HuH-7.5 (cell line): ENCODE measurements at regions not wholly inside any gene's neighbourhood (a gene's known extent, or its start where the extent isn't known, plus 50 kb on each side); places are given as distances from the start of the nearest gene placed in this dataset.

Experiments
- DNase-seq: peaks from one replicate; pipeline ENCODE4 v3.0.0; 2011; ENCODE audit warnings: low spot score

- DNase-seq = no peak
Measured at GRCh38 chr12:132407451-132407961, 78.1 kb upstream of the GALNT9 start.

GRCh38 chr12:132406493-132407450 is 77.4 kb upstream of the GALNT9 start:
- no peak for DNase-seq

- no peak for DNase-seq
Measured at GRCh38 chr12:132405742-132406251, 76.4 kb upstream of the GALNT9 start.

GRCh38 chr12:132404951-132405741 is 75.8 kb upstream of the GALNT9 start:
- no peak for DNase-seq

- no peak for DNase-seq
Measured at GRCh38 chr12:132404435-132404855, 75.1 kb upstream of the GALNT9 start.

GRCh38 chr12:132403636-132404434 is 74.4 kb upstream of the GALNT9 start:
- DNase-seq = no peak

GRCh38 chr12:132402831-132403416 is 73.5 kb upstream of the GALNT9 start:
- no peak for DNase-seq

GRCh38 chr12:132401982-132402381 is 72.6 kb upstream of the GALNT9 start:
- DNase-seq = no peak

GRCh38 chr12:132400011-132400641 is 70.7 kb upstream of the GALNT9 start:
- no peak for DNase-seq

- no peak for DNase-seq
Measured at GRCh38 chr12:132399092-132400010, 70.0 kb upstream of the GALNT9 start.

- DNase-seq = no peak
Measured at GRCh38 chr12:132398386-132398991, 69.1 kb upstream of the GALNT9 start.

- no peak for DNase-seq
Measured at GRCh38 chr12:132397934-132398385, 68.6 kb upstream of the GALNT9 start.

GRCh38 chr12:132397152-132397933 is 68.0 kb upstream of the GALNT9 start:
- DNase-seq = no peak

GRCh38 chr12:132396657-132397056 is 67.3 kb upstream of the GALNT9 start:
- DNase-seq = no peak

- no peak for DNase-seq
Measured at GRCh38 chr12:132395908-132396305, 66.5 kb upstream of the GALNT9 start.

- no peak for DNase-seq
Measured at GRCh38 chr12:132395192-132395907, 66.0 kb upstream of the GALNT9 start.
